MV-4-11 (cell line): ENCODE measurements at regions not wholly inside any gene's neighbourhood (a gene's known extent, or its start where the extent isn't known, plus 50 kb on each side); places are given as distances from the start of the nearest gene placed in this dataset.
A peak's percentile ranks its signal among the peaks of the same experiment; 100 is the strongest.
"Not testable (repeated sequence)": the region's sequence is repeated elsewhere in the genome, so short reads cannot be mapped to it uniquely, and the experiment has no call there.

ENCODE experiments used
- DNase-seq: peaks from one replicate; lab custom pipeline; 2025; lab: John Stamatoyannopoulos, UW

GRCh38 chr16:50448981-50449380 is 80.2 kb upstream of the BRD7 start:
- no peak for DNase-seq

- no peak for DNase-seq
Measured at GRCh38 chr16:50448522-50448921, 79.7 kb upstream of the BRD7 start.

- DNase-seq, result not testable (repeated sequence)
Measured at GRCh38 chr16:50447386-50447785, 78.6 kb upstream of the BRD7 start.

DNA sequence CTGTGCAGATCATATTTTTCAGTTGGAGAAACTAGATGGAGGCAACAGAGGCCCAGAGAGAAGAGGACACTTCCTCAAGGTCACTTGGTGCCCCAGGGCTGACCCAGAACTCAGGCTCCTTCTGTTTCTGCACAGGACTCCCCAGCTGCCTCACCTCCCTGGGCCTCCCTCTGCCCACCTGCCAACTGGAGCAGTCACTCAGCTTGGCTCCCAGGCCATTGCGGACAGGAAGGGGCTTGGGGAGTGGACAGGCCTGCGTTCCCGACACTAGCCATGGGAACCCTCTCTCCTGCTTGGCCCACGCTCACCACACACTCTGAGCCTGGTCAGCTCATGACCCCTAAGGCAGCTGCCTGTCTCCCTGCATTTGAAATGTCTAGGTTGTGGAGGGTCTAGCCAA is 78.1 kb upstream of the BRD7 start:
- no peak for DNase-seq

DNA sequence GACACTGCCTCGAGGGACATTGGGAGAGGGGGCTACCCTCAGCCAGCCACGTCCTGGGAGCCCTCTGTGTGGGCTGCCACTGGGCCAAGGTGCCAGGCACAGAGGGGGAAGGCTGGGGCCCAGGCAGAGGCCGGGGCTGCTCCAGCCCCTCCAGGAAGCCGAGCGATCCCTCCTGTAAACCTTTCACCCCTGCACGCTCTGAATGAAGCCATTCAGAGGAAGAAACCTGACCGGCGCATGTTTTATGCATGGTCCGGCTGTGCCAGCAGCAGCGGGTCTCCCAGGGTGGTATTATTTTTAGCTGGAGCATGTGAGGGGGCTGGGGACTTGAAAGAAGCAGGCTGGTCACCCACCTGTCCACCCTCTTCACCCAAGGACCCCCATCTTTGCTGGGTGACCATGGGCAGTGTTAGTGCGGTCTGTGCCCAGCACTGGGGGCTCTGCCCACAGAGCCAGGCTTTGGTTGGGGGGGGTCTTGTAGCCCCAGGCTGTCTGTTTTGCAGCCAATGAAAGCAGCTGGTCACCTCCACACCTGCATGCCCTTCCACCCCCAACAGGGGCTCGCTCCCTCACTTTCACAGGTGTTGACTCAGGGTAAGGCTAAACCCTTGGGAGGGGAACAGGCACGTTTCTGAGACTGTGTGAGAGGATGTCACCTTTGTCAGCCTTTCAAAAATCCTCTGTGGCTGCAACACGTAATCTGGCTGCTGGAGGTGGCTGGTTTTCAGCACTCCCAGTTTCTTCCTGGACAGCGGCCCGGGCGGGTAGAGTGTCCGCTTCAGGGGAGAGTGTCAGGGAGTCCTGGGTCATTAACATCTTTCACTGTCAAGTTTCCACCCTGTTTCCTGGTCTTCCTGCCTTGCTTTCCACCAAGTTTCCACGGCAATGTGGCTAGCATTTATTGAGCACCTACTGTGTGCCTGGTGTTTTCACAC is 77.1 kb upstream of the BRD7 start:
- DNase-seq, result no peak

- DNase-seq, result no peak
Measured at GRCh38 chr16:50444526-50444925, 75.7 kb upstream of the BRD7 start.

DNA sequence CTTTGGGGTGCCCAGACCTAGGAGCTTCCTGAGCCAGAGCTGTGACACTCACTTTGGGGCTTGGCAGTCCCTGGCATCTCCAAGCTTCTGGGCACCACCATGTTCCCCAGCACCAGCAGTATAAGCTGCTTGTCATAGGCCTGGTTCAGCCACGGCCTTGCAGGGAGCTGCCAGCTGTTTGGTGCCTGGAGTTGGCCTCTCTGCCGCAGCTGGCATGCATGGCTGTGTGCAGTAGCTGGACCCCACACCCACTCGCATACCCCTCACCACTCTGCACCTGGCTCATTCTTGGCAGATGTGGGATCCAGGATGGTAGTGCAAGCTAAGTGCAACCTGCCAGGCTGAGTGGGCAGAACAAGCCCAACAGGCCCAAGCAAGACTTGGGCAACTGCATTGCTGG is 73.4 kb upstream of the BRD7 start:
- DNase-seq, result no peak

DNA sequence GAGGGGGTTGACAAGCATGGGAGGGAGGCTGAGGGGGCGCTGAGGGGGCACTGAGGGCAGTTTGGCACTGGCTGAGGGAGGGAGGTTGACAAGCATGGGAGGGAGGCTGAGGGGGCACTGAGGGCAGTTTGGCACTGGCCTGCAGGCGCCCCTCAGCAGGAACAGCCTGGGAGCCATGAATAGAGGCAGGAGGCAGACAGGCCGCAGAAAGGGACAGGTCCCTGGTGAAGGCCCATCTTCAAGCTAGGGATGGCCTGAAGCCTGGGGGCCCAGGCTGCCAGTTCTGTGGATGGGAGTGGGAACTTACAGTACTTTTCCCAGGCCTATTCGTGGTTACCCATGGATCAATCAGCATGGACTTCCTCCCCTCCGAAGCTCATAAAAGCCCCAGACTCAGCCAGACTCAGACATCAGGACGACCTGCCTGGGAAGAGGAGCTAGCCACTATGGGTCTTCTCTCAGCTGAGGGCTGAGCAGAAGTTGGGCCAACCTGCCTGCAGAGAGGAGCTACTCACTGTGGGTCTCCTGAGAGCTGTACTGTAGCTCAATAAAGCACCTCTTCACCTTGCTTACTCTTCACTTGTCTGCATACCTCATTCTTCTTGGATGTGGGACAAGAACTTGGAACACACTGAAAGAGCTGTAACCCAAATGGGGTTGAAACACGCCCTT is 72.8 kb upstream of the BRD7 start:
- DNase-seq, result no peak

GRCh38 chr16:50440991-50441390 is 72.2 kb upstream of the BRD7 start:
- no peak for DNase-seq

GRCh38 chr16:50440531-50440930 is 71.7 kb upstream of the BRD7 start:
- DNase-seq, result no peak

GRCh38 chr16:50437769-50438437 is 69.1 kb upstream of the BRD7 start:
- DNase-seq, result no peak

GRCh38 chr16:50436271-50436670 is 67.5 kb upstream of the BRD7 start:
- DNase-seq, result no peak

- DNase-seq, result no peak
Measured at GRCh38 chr16:50434872-50435478, 66.2 kb upstream of the BRD7 start.

- no peak for DNase-seq
Measured at GRCh38 chr16:50430076-50430475, 61.3 kb upstream of the BRD7 start.

GRCh38 chr16:50428742-50429141 is 60.0 kb upstream of the BRD7 start:
- DNase-seq, result no peak

- no peak for DNase-seq
Measured at GRCh38 chr16:50428116-50428515, 59.3 kb upstream of the BRD7 start.

DNA sequence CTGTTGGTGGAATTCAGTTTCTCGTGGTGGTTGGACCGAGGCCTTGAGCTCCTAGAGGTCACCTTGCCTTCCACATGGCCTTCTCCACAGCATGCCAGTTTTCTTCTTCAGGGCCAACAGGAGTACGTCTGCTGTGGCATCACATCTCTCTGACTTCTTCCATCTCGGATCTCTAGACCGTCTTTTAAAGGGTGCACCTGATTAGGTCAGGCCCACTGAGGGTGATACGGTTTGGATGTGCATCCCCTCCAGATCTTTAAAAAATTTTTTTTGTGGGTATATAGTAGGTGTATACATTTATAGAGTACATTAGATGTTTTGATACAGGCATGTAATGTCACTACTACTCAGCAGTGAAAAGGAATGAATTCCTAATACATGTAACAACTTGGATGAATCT is 58.3 kb upstream of the BRD7 start:
- DNase-seq, result no peak

GRCh38 chr16:50425648-50426047 is 56.9 kb upstream of the BRD7 start:
- DNase-seq, result peak; percentile 33

- no peak for DNase-seq
Measured at GRCh38 chr16:50425044-50425443, 56.3 kb upstream of the BRD7 start.

- DNase-seq, result no peak
Measured at GRCh38 chr16:50422926-50423325, 54.1 kb upstream of the BRD7 start.

DNA sequence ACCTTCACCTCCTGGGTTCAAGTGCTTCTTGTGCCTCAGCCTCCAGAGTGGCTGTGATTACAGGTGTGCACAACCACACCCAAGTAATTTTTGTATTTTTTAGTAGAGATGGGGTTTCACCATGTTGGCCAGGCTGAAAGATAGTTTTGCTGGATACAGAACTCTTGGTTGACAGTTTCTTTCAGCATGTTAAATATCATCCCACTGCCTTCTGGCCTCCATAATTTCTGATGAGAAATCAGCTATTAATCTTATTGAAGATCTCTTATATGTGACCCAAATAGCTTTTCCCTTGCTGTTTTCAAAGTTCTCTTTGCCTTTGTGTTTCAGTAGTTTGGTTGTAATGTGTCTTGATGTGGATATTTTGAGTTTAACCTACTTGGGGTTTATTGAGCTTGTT is 50.3 kb upstream of the BRD7 start:
- no peak for DNase-seq
